ENCODE measurements at regions not wholly inside any gene's neighbourhood (a gene's known extent, or its start where the extent isn't known, plus 50 kb on each side); places are given as distances from the start of the nearest gene placed in this dataset.

DNA sequence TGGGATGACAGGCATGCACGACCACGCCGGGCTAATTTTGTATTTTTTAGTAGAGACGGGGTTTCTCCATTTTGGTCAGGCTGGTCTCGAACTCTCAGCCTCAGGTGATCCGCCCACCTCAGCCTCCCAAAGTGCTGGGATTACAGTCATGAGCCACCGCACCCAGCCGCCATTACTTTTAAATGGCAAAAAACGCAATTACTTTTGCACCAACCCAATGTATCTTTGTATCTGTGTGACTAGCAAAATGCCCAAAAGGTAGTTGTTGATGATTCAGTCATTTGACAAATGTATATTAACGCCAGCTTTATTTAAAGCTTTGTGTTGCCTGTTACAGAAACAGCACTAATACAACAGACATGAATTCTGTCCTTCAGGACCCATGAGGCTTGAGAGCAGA lies 216.9 kb upstream of the FMN2 start:
- no peak for DNase-seq (ENCODE audit: low read depth in 2 of 2)

DNA sequence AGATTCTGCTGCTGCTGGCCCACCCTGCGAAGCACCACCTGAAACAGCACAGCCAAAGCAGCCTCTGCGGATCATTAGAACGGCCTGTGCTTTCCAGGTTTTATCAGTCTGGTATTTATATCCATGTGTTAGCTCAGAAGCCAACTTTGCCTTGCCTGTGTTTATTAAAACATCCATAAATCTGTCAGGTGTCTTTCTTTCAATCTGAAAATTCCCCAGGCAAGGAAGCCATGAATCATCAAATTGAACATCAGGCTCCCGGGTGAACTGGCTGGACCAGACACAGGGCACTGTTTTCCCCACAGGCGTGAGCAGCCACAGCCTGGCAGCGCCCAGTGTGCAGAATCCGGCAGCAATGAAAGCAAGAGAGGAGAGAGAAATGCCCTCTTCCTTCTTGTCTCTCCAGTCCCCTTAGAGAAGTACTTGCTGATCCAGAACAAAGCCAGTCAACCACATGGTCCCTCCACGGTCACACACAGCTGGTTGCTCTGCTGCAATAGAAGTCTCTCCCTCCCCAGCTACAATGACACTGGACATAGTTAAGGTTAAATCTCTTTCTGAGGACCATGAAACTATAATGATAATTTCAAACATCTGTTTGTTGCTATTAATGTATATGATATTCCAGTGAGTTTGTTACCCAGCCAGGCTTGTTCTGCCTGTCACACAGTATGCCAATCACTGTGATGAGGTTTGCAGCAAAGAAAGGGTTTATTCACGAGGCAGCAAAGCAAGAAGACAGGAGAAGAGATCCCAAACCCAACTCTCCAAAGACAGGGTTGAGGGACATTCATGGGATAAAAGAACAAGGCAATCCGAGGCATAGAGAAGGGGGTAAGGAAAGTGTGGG lies 212.1 kb upstream of the FMN2 start:
- peak in 1 of 2 donors; percentile 88 for DNase-seq (ENCODE audit: low read depth in 2 of 2)

DNA sequence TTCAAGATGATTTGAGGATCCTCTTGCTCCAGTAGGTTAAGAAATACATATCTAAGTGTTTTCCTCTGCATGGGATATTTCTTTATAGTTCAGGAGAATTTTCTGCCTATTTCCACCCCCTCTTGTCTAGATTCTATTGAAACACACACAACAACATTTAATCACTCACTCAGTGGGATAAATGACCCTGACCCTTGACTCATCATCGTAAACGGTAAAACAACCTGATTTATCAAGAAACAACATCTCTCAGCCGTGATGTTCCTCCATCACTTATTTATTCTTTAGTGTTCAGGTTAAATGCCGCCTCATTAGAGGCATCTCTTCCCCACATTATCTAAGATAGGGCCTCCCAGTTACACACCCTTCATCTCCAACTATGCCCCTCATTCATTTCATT lies 208.7 kb upstream of the FMN2 start:
- no peak for DNase-seq (ENCODE audit: low read depth in 2 of 2)

DNA sequence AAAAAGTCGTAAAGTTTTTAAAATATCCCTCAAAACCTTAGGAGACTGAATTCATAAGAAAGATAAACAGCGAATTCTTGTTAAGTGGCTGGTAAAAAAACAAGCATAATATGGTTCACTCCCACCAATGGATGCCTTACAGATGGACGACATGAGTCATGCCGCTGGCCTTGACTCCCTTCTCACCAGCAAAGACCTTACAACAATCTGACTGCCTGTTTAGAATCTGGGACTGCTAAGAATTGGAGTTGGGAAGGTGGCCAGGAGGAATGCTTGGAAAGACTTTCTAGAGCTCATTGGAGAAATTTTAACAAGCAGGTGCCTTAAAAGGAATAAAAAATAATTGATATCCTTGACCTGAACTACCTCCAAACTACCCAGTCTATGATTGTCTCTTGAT lies 206.9 kb upstream of the FMN2 start:
- DNase-seq (ENCODE audit: low read depth in 2 of 2) = no peak

DNA sequence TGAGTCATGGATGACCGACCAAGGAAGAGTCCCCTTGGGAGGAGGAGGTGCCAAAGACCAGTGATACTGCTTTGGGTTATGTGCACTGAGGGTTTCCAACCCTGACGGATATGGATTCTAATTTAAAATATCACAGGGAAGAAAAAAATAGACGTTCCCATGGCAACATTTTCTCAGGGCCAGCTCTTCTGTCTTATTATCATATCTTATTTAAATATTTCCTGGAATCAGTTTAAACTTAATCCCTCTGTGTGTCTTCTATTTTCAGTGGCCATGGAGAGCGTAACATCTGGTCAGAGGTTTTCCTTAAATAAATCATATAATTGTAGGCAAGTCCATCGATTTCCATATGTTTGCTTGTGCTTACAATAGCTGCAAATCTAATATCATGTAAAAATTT lies 205.4 kb upstream of the FMN2 start:
- DNase-seq (ENCODE audit: low read depth in 2 of 2) = no peak

DNA sequence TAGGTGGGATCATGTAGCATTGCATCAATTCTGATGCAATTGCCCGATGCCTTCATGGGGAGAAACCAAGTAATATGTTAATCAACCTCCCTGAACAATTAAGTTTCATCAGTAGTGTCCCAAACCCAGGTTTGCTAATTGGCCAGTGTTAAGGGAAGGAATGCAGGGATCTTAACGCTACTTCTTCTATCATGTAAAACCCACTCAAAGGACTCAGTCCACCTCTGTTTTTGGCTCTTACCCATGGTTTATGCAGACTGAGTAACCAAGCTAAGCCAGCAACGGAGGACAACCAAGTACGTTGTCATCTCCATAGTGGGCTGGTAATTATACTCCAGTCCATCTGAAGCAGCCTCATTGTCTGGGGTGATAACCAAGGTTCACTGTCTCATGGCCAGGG lies 203.0 kb upstream of the FMN2 start:
- DNase-seq (ENCODE audit: low read depth in 2 of 2) = no peak

DNA sequence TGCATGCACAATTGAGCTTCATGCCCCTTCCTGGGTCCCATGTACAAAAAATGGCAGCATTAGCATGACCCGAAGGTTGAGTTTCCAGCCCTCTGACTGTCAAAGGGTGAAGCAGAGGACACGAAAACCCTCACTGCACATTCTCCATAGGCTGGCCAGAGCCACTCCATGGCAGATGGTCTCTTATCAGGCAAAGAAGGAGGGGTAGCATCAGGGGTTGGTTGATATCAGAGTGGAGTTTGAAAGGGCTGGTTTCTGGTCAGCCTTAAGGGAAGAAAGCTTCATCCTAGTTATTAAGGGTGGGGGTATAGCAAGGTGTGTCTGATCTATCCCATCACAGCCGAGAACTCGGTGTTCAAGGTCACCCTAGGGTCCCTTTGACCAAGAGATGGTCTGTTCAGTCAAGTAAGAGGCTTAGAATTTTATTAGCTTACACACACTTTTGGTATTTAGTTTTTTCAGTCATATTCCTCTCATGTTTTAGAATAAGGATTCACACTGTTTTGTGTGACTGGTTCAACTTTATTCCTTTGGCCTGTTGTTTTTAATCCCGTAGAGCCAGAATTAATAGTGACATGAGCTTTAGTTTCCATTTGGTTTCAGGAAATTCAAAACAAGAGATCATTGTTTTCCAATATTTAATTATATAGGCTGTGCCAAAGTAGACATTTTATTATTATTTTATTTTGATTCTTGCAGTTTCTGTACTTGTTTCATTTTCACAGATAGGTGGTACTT lies 199.9 kb upstream of the FMN2 start:
- DNase-seq (ENCODE audit: low read depth in 2 of 2) = peak in 1 of 2 donors; percentile 73

DNA sequence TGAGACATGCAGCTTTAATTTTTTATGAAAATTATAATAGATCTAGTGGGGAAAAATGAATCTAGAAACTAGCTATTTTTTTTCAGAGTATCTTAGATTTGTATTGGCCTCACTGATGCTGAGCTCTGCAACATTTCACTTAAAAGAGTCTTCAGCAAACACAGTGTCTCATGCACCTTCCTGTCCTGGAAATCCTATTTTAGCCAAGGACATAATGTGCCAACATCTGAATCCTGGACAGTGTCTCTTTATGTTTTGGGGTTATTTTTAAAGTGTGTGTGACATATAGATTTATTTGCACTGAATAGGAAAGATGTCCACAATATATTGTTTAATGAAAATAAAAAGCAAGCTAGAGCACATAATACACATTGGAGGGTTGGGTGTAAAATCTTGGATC lies 199.1 kb upstream of the FMN2 start:
- DNase-seq (ENCODE audit: low read depth in 2 of 2) = no peak

DNA sequence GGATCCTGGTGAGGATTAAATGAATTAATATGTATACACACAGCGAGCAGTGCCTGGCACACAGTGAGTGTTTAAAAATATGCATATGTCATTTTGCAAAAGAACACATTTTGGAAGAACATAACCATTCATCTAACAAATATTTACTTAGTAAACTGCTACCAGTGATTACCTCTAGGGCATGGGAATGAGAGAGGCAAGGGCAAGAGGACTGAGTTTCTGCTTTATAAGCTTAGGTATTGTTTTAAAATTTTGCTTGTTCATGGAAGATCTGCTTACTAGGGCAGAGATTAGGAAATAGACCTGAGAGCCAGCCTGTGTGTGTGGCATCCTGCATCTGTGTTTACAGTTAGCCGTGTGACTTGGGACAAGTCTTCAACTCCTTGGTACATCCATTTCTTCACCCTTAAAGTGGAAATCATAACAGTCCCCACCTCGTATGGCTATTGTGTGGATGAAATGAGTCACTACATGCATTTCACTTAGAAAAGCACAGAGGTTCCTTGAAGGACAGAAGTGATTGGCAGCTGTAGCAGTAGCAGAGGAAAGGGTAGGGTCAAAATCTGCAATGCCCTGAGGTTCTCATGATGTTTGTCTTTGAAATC lies 198.5 kb upstream of the FMN2 start:
- DNase-seq (ENCODE audit: low read depth in 2 of 2) = peak in 1 of 2 donors; percentile 38

DNA sequence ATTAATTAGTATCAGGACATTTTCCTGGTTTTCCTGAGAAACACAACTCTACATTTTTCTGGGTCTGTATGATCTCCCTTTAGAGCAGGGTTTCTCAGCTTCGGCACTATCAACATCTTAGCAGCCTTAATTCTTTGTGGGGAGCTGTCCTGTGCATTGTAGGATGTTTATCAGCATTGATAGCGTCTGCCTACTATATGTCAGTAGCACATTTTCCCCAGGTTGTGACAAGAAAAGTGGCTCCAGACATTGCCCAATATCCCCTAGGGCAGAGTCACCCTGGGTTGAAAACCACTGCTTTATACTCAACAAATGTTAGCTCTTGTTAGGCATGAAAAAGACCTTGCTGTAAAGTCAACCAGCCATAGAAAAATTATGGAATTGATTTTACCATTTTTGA lies 195.1 kb upstream of the FMN2 start:
- no peak for DNase-seq (ENCODE audit: low read depth in 2 of 2)

DNA sequence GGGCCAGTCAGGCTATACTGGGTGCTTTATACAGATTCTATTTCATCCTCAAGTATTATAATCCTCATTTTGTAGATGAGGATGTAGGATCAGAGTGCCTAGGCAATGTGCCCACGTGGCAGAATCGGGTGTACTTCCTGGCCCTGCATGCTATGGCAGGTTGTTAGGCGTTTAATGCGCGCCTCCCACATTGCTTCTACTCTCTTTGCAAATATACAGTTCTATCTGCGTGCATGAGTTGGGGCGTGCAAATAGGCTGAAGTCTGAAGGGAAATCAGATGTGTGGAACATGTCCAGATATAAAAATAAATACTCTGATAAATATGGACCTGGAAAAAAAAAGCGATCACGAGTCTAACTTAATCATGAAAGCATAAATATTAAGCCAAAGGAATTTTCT lies 194.7 kb upstream of the FMN2 start:
- DNase-seq (ENCODE audit: low read depth in 2 of 2) = peak in 1 of 2 donors; percentile 45

DNA sequence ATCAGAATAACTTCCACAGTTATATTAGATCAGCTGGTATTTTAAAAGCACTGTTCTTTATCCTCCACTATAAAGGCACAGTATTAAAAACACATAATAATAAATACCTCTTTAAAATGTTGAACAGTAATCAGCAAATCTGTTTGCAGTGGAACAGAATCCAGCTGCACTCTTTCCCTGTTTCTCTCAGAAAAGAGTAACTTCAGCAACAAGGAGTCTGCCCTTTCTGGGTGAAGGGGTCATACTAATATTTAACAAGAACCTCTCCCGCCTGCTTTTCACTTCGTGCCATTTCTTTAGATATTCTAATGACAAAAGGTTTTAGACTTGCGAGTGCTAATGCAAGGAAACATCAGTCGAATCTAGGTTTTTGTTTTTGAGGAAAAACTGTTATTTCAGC lies 194.2 kb upstream of the FMN2 start:
- no peak for DNase-seq (ENCODE audit: low read depth in 2 of 2)

DNA sequence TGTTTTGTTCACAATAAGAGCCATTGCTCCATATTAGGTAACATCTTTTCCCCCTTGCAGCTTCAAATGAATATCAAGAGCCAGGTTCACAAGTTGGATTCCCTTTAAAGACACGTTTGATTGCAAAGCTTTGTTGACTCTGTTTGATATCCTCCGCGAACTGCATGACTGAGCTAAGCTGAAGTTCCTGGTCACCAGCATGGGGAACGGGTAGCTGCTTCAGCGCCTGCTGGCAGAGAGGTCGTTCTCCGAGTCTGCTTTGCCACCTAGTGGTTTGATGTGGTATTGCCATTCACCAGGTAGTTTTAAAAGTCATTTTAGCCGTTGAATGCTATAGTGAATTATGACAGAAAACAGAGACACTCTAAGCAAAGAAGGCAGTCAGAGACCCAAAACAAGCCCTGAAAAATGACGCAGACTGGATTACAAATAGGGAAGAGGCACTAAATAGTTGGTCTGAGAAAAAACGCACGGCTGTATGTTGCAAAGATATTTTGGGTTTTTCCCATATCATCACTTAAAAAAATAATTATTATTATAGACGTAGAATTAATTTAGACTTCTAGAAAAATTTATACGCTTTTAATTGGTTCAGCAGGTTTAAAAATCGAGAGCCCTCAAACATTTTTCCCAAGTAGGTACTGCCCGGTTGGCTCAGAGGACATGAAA lies 193.5 kb upstream of the FMN2 start:
- DNase-seq (ENCODE audit: low read depth in 2 of 2) = peak; percentile 67 to 87

DNA sequence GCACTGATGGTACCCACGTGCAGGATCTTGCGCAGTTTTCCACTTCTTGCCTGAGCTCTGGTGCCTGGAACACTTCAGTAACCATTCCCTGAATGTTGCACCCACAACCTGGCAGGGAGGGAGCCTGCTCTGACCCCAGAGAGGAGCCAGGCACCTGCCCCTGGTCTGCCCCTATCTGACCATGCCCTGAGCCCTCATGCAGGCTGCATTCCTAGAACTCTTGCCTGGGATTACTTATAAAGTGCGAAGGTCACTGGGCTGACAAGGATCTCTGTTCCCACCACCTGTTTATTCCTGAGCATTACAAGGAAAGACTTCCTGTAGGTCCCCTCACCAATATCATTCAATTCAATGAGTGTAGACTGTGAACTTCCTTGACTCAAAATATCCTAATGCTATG lies 191.9 kb upstream of the FMN2 start:
- DNase-seq (ENCODE audit: low read depth in 2 of 2) = no peak

DNA sequence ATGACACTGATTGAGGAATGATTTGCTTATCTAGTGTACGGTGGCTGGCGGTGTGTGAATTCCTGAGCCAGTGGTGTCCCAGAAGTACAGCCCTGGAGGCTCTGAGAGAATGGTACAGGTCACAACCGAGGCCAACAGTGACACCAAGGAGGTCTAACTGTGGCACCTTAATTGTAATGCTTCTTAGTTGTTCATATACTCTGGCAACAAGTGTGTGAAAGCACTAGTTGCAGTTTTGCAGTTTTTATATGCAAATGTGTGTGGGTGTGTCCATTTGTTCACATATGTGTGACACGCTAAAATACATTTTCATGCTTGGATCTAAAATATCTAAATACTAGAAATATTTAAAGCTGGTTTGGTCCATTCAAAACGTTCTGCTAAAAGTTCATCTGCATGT lies 185.3 kb upstream of the FMN2 start:
- DNase-seq (ENCODE audit: low read depth in 2 of 2) = no peak

DNA sequence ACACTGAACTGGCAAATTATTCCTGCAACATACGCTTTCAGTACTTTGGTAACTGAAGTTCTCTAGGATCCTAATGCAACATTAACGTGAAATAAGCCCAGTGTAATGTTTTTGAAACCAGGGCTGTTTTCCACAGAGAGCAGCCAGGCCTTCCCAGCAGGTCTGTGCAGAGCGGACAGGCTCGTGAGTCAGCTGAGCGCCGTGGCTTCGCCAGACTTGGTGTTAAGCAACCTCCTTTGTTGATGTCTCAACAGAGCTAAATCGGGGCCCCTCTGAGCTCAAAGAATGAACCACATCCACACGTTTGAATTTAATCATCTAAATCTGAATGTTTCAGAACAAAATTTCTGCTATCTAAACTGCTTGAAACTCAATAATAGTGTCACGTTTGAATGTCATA lies 181.8 kb upstream of the FMN2 start:
- no peak for DNase-seq (ENCODE audit: low read depth in 2 of 2)

DNA sequence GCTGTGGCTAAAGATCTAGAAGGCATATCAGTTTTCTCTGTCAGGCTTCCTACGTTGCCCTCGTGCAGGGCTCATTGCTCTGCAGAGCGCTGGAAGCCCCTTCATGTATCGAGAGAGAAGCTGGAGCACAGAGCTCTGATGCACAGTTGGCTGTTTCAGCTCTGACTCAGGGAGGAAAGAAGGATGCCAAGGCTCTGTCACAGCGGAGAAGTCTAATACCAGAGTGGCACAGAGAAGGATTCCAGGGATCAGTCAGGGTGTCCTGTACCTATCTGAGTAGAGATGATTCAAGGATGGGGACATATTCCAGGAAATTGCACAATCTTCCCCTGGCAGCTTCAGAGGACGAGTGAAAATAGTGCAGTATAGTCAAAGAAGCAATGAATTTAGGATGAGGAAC lies 179.2 kb upstream of the FMN2 start:
- no peak for DNase-seq (ENCODE audit: low read depth in 2 of 2)

DNA sequence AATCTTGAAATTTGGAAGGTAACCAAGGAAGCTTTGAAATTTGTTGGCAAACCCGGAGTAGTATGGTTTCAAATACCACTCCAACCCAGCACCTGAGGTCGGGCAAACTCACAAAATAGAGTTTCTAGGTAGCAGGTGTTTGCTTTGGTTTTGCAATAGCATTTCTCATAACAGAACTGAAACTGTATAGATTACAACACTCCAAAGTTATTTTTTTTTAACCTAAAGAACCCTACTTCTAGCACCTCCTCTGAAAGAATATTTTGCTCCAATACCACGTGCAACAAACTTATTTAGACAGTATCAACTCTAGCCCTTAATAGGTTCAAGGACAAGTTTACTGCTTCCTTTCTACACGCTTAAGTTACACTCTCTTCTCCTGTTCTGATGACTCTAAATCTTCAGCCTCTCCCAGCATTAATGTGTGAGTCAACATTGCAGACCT lies 178.5 kb upstream of the FMN2 start:
- no peak for DNase-seq (ENCODE audit: low read depth in 2 of 2)

DNA sequence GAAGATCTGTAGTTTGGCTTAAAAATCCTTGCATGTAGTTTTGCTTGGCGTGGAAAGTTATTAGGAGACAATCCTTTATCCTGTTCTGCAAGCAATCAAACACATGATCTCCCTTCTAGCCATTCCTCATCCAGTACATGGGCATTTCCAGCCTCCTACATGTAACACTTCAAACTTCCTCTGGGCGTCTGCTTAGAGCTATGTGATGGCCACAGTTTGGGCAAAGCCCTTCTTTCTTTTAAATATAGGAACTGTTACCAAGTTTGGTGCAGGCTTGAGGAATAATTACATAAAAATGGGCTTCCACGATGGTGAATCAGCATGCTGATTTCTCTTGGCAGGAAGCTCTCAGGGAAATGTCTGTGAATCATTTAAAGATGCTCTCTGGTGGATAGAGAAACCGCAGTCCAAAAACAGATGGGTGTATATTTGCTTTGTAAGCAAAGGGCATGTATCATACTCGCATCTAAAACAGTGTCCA lies 176.9 kb upstream of the FMN2 start:
- no peak for DNase-seq (ENCODE audit: low read depth in 2 of 2)

DNA sequence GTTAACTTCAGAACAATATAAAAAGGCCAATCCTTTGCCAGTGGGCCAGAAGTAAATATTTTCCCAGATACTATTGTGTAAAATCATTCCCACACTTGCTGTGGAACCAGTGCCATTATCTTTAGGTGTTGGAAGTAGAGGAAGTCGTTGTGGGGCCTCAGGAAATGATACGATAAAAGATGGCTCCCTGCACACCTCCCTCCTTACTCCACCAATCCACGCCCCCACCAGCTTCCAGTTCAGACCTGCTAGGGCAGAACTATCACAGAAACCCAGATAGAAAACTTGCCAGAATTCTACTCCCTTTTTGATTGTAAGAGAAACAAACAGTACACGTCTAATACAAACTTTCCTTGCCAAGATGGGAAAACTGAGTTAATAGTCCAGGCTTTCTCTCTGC lies 173.0 kb upstream of the FMN2 start:
- DNase-seq (ENCODE audit: low read depth in 2 of 2) = no peak

DNA sequence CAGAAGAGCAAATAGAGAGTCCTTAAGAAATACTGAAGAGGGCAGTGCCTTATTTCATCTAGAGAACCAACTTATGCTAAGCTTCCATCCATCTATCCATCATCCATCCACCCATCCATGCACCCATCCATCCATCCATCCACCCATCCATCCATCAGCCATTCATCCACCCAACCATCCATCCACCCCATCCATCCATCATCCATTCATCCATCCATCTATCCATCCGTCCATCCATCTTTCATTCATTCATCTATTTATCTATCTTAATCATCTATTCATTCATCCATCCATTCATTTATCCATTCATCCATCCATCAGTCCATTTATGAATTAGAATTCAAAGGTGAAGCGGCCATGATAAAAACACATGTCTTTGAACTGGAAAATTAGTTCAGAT lies 171.5 kb upstream of the FMN2 start:
- DNase-seq (ENCODE audit: low read depth in 2 of 2) = no peak

Measured in lung microvascular endothelial cell (primary cell).